ENCODE measurements at regions not wholly inside any gene's neighbourhood (a gene's known extent, or its start where the extent isn't known, plus 50 kb on each side); places are given as distances from the start of the nearest gene placed in this dataset.

- DNase-seq (ENCODE audit: low read depth in 2 of 2), result no peak
These were observed 110.6 kb upstream of the RIOK3 start for GRCh38 chr18:23342506-23342905.

- DNase-seq (ENCODE audit: low read depth in 2 of 2), result no peak
These were observed 102.9 kb upstream of the RIOK3 start for GRCh38 chr18:23350188-23350587.

GRCh38 chr18:23351521-23351920 is 101.6 kb upstream of the RIOK3 start:
- no peak for DNase-seq (ENCODE audit: low read depth in 2 of 2)

- DNase-seq (ENCODE audit: low read depth in 2 of 2), result no peak
These were observed 101.0 kb upstream of the RIOK3 start for GRCh38 chr18:23352042-23352441.

GRCh38 chr18:23353459-23353858 is 99.6 kb upstream of the RIOK3 start:
- DNase-seq (ENCODE audit: low read depth in 2 of 2), result no peak

GRCh38 chr18:23354625-23355024 is 98.5 kb upstream of the RIOK3 start:
- DNase-seq (ENCODE audit: low read depth in 2 of 2), result no peak

GRCh38 chr18:23355206-23355605 is 97.9 kb upstream of the RIOK3 start:
- no peak for DNase-seq (ENCODE audit: low read depth in 2 of 2)

- DNase-seq (ENCODE audit: low read depth in 2 of 2), result no peak
These were observed 96.7 kb upstream of the RIOK3 start for GRCh38 chr18:23356424-23356823.

- no peak for DNase-seq (ENCODE audit: low read depth in 2 of 2)
These were observed 96.0 kb upstream of the RIOK3 start for GRCh38 chr18:23356915-23357601.

GRCh38 chr18:23357996-23358594 is 95.0 kb upstream of the RIOK3 start:
- DNase-seq (ENCODE audit: low read depth in 2 of 2), result no peak

- DNase-seq (ENCODE audit: low read depth in 2 of 2), result no peak
These were observed 93.7 kb upstream of the RIOK3 start for GRCh38 chr18:23359421-23359820.

GRCh38 chr18:23363865-23364570 is 89.1 kb upstream of the RIOK3 start:
- no peak for DNase-seq (ENCODE audit: low read depth in 2 of 2)

- DNase-seq (ENCODE audit: low read depth in 2 of 2), result no peak
These were observed 87.5 kb upstream of the RIOK3 start for GRCh38 chr18:23365602-23366001.

- DNase-seq (ENCODE audit: low read depth in 2 of 2), result no peak
These were observed 83.8 kb upstream of the RIOK3 start for GRCh38 chr18:23369266-23369665.

GRCh38 chr18:23373570-23373969 is 79.5 kb upstream of the RIOK3 start:
- DNase-seq (ENCODE audit: low read depth in 2 of 2), result no peak

GRCh38 chr18:23377669-23378301 is 75.3 kb upstream of the RIOK3 start:
- DNase-seq (ENCODE audit: low read depth in 2 of 2), result no peak

- no peak for DNase-seq (ENCODE audit: low read depth in 2 of 2)
These were observed 74.8 kb upstream of the RIOK3 start for GRCh38 chr18:23378302-23378686.

GRCh38 chr18:23380001-23380550 is 73.0 kb upstream of the RIOK3 start:
- DNase-seq (ENCODE audit: low read depth in 2 of 2), result no peak

- no peak for DNase-seq (ENCODE audit: low read depth in 2 of 2)
These were observed 72.3 kb upstream of the RIOK3 start for GRCh38 chr18:23380817-23381216.

GRCh38 chr18:23383494-23383893 is 69.6 kb upstream of the RIOK3 start:
- DNase-seq (ENCODE audit: low read depth in 2 of 2), result no peak

GRCh38 chr18:23384778-23385736 is 68.0 kb upstream of the RIOK3 start:
- DNase-seq (ENCODE audit: low read depth in 2 of 2), result no peak
